OCI-LY1 (cell line): ENCODE measurements at regions not wholly inside any gene's neighbourhood (a gene's known extent, or its start where the extent isn't known, plus 50 kb on each side); places are given as distances from the start of the nearest gene placed in this dataset.
"Not testable (repeated sequence)": the region's sequence is repeated elsewhere in the genome, so short reads cannot be mapped to it uniquely, and the experiment has no call there.

Experiments used
- CTCF ChIP-seq: fragments of 200-600 bp; sonication (generic), shearing (Covaris generic); IDR thresholded peaks from 2 replicates; pipeline ENCODE4 v1.5.1; 2017; ENCODE audit warnings: mild to moderate bottlenecking, antibody characterized with exemption, low read length, moderate library complexity, mixed read lengths
- EZH2 ChIP-seq: fragments of 200-600 bp; sonication (generic), shearing (Covaris generic); IDR thresholded peaks from 2 replicates; pipeline ENCODE4 v1.8.0; 2017; ENCODE audit warnings: borderline replicate concordance, mixed run types, mild to moderate bottlenecking, antibody characterized with exemption, low read length, moderate library complexity, mixed read lengths

GRCh38 chr15:31650055-31650701, 323.5 kb downstream of the KLF13 start:
- TF ChIP-seq CTCF, EZH2: not testable (repeated sequence)
